PC-3 (cell line): ENCODE measurements at regions not wholly inside any gene's neighbourhood (a gene's known extent, or its start where the extent isn't known, plus 50 kb on each side); places are given as distances from the start of the nearest gene placed in this dataset.

Source experiments
- ATAC-seq: fragments of 200-7000 bp; cut with Tn5 transposase; 2 replicates; pipeline ENCODE4 v1.9.1; 2020; ENCODE audit warnings: mild to moderate bottlenecking, moderate library complexity
- BruUV-seq: library from RNA; stranded (reverse); fragments of 400-500 nt; replicated peaks from 2 replicates; lab custom pipeline; 2021; lab: Mats Ljungman, UMichigan
- CTCF ChIA-PET: fragments of 300-600 bp; sonication (Branson Sonifier 250); formaldehyde crosslinking; loops from one replicate; lab custom pipeline; 2022; ENCODE audit warnings: antibody characterized with exemption; lab: Charles Lee
- POLR2A ChIA-PET: fragments of 300-600 bp; sonication (Branson Sonifier 250); formaldehyde crosslinking; loops from one replicate; lab custom pipeline; 2022; ENCODE audit warnings: antibody characterized with exemption; ENCODE audit not compliant: unreplicated experiment; lab: Charles Lee
- DNase-seq: peaks from one replicate; pipeline ENCODE4 v3.0.0-alpha.2; 2015
- H2AFZ ChIP-seq: fragments of 300-600 bp; sonication (generic); 2 replicates; pipeline ENCODE4 v1.6.0; 2016; ENCODE audit warnings: antibody characterized with exemption, low read length
- H3F3A ChIP-seq: fragments of 300-600 bp; sonication (generic); one replicate; pipeline ENCODE4 v1.6.0; 2017; ENCODE audit warnings: antibody characterized with exemption, low read length, control low read depth, mild to moderate bottlenecking; ENCODE audit not compliant: unreplicated experiment
- H3K27ac ChIP-seq: fragments of 300-600 bp; sonication (generic); 2 replicates; pipeline ENCODE4 v1.5.1; 2016; ENCODE audit warnings: mild to moderate bottlenecking, low read length
- H3K27me3 ChIP-seq: fragments of 300-600 bp; sonication (generic); 2 replicates; pipeline ENCODE4 v1.6.1; 2016; ENCODE audit warnings: low read length, mixed read lengths
- H3K36me3 ChIP-seq: fragments of 300-600 bp; sonication (generic); 2 replicates; pipeline ENCODE4 v1.6.1; 2016; ENCODE audit warnings: low read depth, mixed run types, low read length, mixed read lengths
- H3K4me1 ChIP-seq: fragments of 300-600 bp; sonication (generic); 2 replicates; pipeline ENCODE4 v1.5.1; 2016; ENCODE audit warnings: low read length; ENCODE audit not compliant: insufficient read depth
- H3K4me2 ChIP-seq: fragments of 300-600 bp; sonication (generic); 2 replicates; pipeline ENCODE4 v1.6.0; 2016; ENCODE audit warnings: low read length
- H3K4me3 ChIP-seq: fragments of 300-600 bp; sonication (generic); 2 replicates; pipeline ENCODE4 v1.5.1; 2016; ENCODE audit warnings: mild to moderate bottlenecking, low read length, mixed read lengths
- H3K79me2 ChIP-seq: fragments of 300-600 bp; sonication (generic); 2 replicates; pipeline ENCODE4 v1.6.1; 2017; ENCODE audit warnings: low read length, mixed read lengths
- H3K9ac ChIP-seq: fragments of 300-600 bp; sonication (generic); 2 replicates; pipeline ENCODE4 v1.6.0; 2016; ENCODE audit warnings: mild to moderate bottlenecking, low read length
- H3K9me2 ChIP-seq: fragments of 300-600 bp; sonication (generic); replicated peaks from 2 replicates; pipeline ENCODE4 v1.6.1; 2016; ENCODE audit warnings: mixed run types, low read length, mixed read lengths
- H3K9me3 ChIP-seq: fragments of 300-600 bp; sonication (generic); 2 replicates; pipeline ENCODE4 v1.6.1; 2016; ENCODE audit warnings: low read length, mixed read lengths
- H4K20me1 ChIP-seq: fragments of 300-600 bp; sonication (generic); 2 replicates; pipeline ENCODE4 v1.6.1; 2016; ENCODE audit warnings: low read length, mixed read lengths
- CTCF ChIP-seq: fragments of 300-600 bp; sonication (generic); conservative IDR thresholded peaks from 2 replicates; pipeline ENCODE4 v1.5.1; 2017; ENCODE audit warnings: antibody characterized with exemption, low read depth, mild to moderate bottlenecking, low read length
- EZH2 ChIP-seq: fragments of 300-600 bp; sonication (generic); IDR thresholded peaks from one replicate; pipeline ENCODE4 v1.6.1; 2017; ENCODE audit warnings: antibody characterized with exemption, mild to moderate bottlenecking, low read length; ENCODE audit not compliant: unreplicated experiment
- EZH2phosphoT487 ChIP-seq: fragments of 300-600 bp; sonication (generic); IDR thresholded peaks from 2 replicates; pipeline ENCODE4 v1.6.1; 2018; ENCODE audit warnings: mild to moderate bottlenecking, antibody characterized with exemption, low read length, borderline replicate concordance
- intact Hi-C: fragments of 100-400 bp; cut with micrococcal nuclease; formaldehyde crosslinking; loops from 2 replicates; pipeline ENCODE4 v1.9.0; 2023

- Histone ChIP-seq H3K9me3 (no peaks in the 10 kb centered on the region), H3K9me2 (no peaks in the 10 kb centered on the region), H4K20me1 (no peaks in the 10 kb centered on the region), H3K4me3 (no peak overlapping the region), H3K9ac (no peak overlapping the region), H3K36me3 (no peaks in the 10 kb centered on the region), H3K79me2 (no peaks in the 10 kb centered on the region), H3K27me3 (no peaks in the 10 kb centered on the region), H3K27ac (no peak overlapping the region), H3K4me2 (no peak overlapping the region), H2AFZ (no peak overlapping the region), H3K4me1 (no peaks in the 10 kb centered on the region), H3F3A (no peaks in the 10 kb centered on the region)
- no peak for ATAC-seq
- ChIA-PET CTCF (no interaction called here), POLR2A (no interaction called here)
- TF ChIP-seq EZH2phosphoT487: no peak
- TF ChIP-seq CTCF: no peak
- no peak for TF ChIP-seq EZH2
- BruUV-seq: no TSS peak
- DNase-seq: no peak
- intact Hi-C loops: no loop called here
Measured at GRCh38 chr16:82421851-82422250, 204.9 kb upstream of the CDH13 start.

GRCh38 chr16:82419332-82419731 lies 207.4 kb upstream of the CDH13 start:
- Histone ChIP-seq H3K4me2 (no peak overlapping the region), H3K9ac (no peak overlapping the region), H3K9me2 (no peaks in the 10 kb centered on the region), H3K4me3 (no peak overlapping the region), H3K36me3 (no peaks in the 10 kb centered on the region), H3F3A (no peaks in the 10 kb centered on the region), H3K27me3 (no peaks in the 10 kb centered on the region), H4K20me1 (no peaks in the 10 kb centered on the region), H3K79me2 (no peaks in the 10 kb centered on the region), H2AFZ (no peak overlapping the region), H3K27ac (no peak overlapping the region), H3K9me3 (no peaks in the 10 kb centered on the region), H3K4me1 (no peaks in the 10 kb centered on the region)
- DNase-seq (no peak), ATAC-seq (no peak)
- intact Hi-C loops: no loop called here
- BruUV-seq: no TSS peak
- TF ChIP-seq EZH2 (no peak), CTCF (no peak), EZH2phosphoT487 (no peak)
- ChIA-PET CTCF (no interaction called here), POLR2A (no interaction called here)

DNA sequence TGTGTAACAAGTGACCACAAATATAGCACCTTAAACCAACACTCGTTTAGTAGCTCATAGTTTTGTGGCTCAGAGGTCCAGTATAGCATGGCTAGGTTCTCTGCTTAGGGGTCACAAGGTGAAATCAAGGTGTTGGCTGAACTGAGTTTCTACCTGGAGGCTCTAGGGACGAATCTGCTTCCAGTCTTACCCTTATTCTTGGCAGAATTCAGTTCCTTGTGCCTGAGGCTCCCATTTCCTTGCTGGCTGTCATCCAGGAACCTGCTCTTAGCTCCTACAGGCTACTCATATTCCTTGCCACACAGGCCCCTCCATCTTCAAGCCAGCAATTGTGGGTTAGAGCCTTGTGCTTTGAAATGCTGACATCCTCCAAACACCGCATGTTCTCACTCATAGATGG lies 212.3 kb upstream of the CDH13 start:
- Histone ChIP-seq H3K4me2 (no peak overlapping the region), H3F3A (no peaks in the 10 kb centered on the region), H3K9me3 (no peaks in the 10 kb centered on the region), H3K79me2 (no peaks in the 10 kb centered on the region), H3K9me2 (no peaks in the 10 kb centered on the region), H3K4me3 (no peak overlapping the region), H3K27ac (no peak overlapping the region), H3K36me3 (no peaks in the 10 kb centered on the region), H3K9ac (no peak overlapping the region), H3K27me3 (no peaks in the 10 kb centered on the region), H3K4me1 (no peaks in the 10 kb centered on the region), H4K20me1 (no peaks in the 10 kb centered on the region), H2AFZ (no peak overlapping the region)
- ChIA-PET CTCF (interaction anchor here (0.6 kb wide), 1 partner anchor 29 kb away, joined by 3 read pairs; no protein-coding TSS in a partner anchor), POLR2A (no interaction called here)
- ATAC-seq: no peak
- no TSS peak for BruUV-seq
- DNase-seq: no peak
- intact Hi-C loops: no loop called here
- TF ChIP-seq EZH2phosphoT487 (no peak), CTCF (no peak), EZH2 (no peak)
